HEK293 (cell line): ENCODE measurements at regions not wholly inside any gene's neighbourhood (a gene's known extent, or its start where the extent isn't known, plus 50 kb on each side); places are given as distances from the start of the nearest gene placed in this dataset.

Experiments
- CTCF ChIA-PET: fragments of 350-600 bp; formaldehyde crosslinking; extraction: SDS; loops from one replicate; lab custom pipeline; 2021; ENCODE audit warnings: antibody characterized with exemption; lab: Yijun Ruan, JAX
- POLR2A ChIA-PET: fragments of 300-600 bp; formaldehyde crosslinking; extraction: SDS; loops from one replicate; lab custom pipeline; 2020; ENCODE audit warnings: antibody characterized with exemption, inconsistent platforms; lab: Yijun Ruan, JAX
- H3K27ac ChIP-seq: fragments of 200-500 bp; sonication (Bioruptor generic); 2 replicates; pipeline ENCODE4 v1.5.1; 2014; ENCODE audit warnings: low read depth, low read length, control low read depth, inconsistent platforms; ENCODE audit errors: extremely low read depth
- H3K36me3 ChIP-seq, 2 experiments: fragments of 200-500 bp in 1 of 2; sonication (Bioruptor generic) in 1 of 2; 1 replicate in 1 of 2; 2 replicates in 1 of 2; pipeline ENCODE4 v1.5.1; 2014 to 2017; ENCODE audit warnings: inconsistent platforms in 2 of 2, low read length in 2 of 2; ENCODE audit not compliant: control insufficient read depth in 2 of 2, insufficient read depth in 1 of 2
- H3K4me1 ChIP-seq: fragments of 200-500 bp; sonication (Bioruptor generic); 2 replicates; pipeline ENCODE4 v1.5.1; 2014; ENCODE audit warnings: mild to moderate bottlenecking, low read length, inconsistent platforms; ENCODE audit not compliant: control insufficient read depth, insufficient read depth
- H3K4me3 ChIP-seq: 2 replicates; pipeline ENCODE4 v1.5.1; 2011; ENCODE audit warnings: low read depth, mild to moderate bottlenecking, control low read depth, low read length, moderate library complexity
- H3K9me3 ChIP-seq: fragments of 200-500 bp; sonication (Bioruptor generic); 2 replicates; pipeline ENCODE4 v1.5.1; 2014; ENCODE audit warnings: low read depth, low read length, inconsistent platforms; ENCODE audit not compliant: control insufficient read depth, insufficient read depth
- GLIS2 ChIP-seq: fragments of 450-650 bp; formaldehyde crosslinking; IDR thresholded peaks from 2 replicates; pipeline ENCODE4 v1.5.1; 2016; ENCODE audit warnings: missing biosample characterization, missing genetic modification characterization
- HIC1 ChIP-seq: fragments of 450-650 bp; formaldehyde crosslinking; IDR thresholded peaks from 2 replicates; pipeline ENCODE4 v1.5.1; 2016; ENCODE audit warnings: missing biosample characterization, missing genetic modification characterization
- PRDM10 ChIP-seq: fragments of 450-650 bp; formaldehyde crosslinking; IDR thresholded peaks from 2 replicates; pipeline ENCODE4 v1.5.1; 2016; ENCODE audit warnings: missing biosample characterization, missing genetic modification characterization
- ZBTB1 ChIP-seq: fragments of 450-650 bp; formaldehyde crosslinking; IDR thresholded peaks from 2 replicates; pipeline ENCODE4 v1.5.1; 2016; ENCODE audit warnings: missing biosample characterization, missing genetic modification characterization
- ZBTB20 ChIP-seq: fragments of 450-650 bp; formaldehyde crosslinking; IDR thresholded peaks from 2 replicates; pipeline ENCODE4 v1.5.1; 2016; ENCODE audit warnings: missing biosample characterization, missing genetic modification characterization
- ZBTB48 ChIP-seq: fragments of 450-650 bp; formaldehyde crosslinking; IDR thresholded peaks from 2 replicates; pipeline ENCODE4 v1.5.1; 2016; ENCODE audit warnings: missing biosample characterization, missing genetic modification characterization
- ZBTB8A ChIP-seq: fragments of 450-650 bp; formaldehyde crosslinking; IDR thresholded peaks from 2 replicates; pipeline ENCODE4 v1.5.1; 2016; ENCODE audit warnings: missing biosample characterization, missing genetic modification characterization
- ZNF133 ChIP-seq: fragments of 450-650 bp; formaldehyde crosslinking; IDR thresholded peaks from 2 replicates; pipeline ENCODE4 v1.5.1; 2016; ENCODE audit warnings: missing biosample characterization, missing genetic modification characterization
- ZNF18 ChIP-seq: fragments of 450-650 bp; formaldehyde crosslinking; IDR thresholded peaks from 2 replicates; pipeline ENCODE4 v1.5.1; 2016; ENCODE audit warnings: missing biosample characterization, missing genetic modification characterization
- ZNF280C ChIP-seq: fragments of 450-650 bp; formaldehyde crosslinking; IDR thresholded peaks from 2 replicates; pipeline ENCODE4 v1.5.1; 2016; ENCODE audit warnings: missing biosample characterization, missing genetic modification characterization
- ZNF341 ChIP-seq: fragments of 450-650 bp; formaldehyde crosslinking; IDR thresholded peaks from 2 replicates; pipeline ENCODE4; 2016; ENCODE audit warnings: low read depth, missing biosample characterization, missing genetic modification characterization
- ZNF426 ChIP-seq: fragments of 450-650 bp; formaldehyde crosslinking; IDR thresholded peaks from 2 replicates; pipeline ENCODE4 v1.5.1; 2017; ENCODE audit warnings: missing biosample characterization, missing genetic modification characterization, mild to moderate bottlenecking, inconsistent platforms, moderate library complexity
- ZNF596 ChIP-seq: fragments of 450-650 bp; IDR thresholded peaks from 2 replicates; pipeline ENCODE4 v1.5.0; 2018; ENCODE audit warnings: missing biosample characterization, mild to moderate bottlenecking, missing genetic modification characterization, moderate library complexity
- ZNF629 ChIP-seq: fragments of 450-650 bp; formaldehyde crosslinking; IDR thresholded peaks from 2 replicates; pipeline ENCODE4 v1.5.1; 2017; ENCODE audit warnings: missing biosample characterization, missing genetic modification characterization
- ZNF660 ChIP-seq: fragments of 450-650 bp; IDR thresholded peaks from 2 replicates; pipeline ENCODE4 v1.5.1; 2018; ENCODE audit warnings: missing biosample characterization, mild to moderate bottlenecking, missing genetic modification characterization
- ZNF76 ChIP-seq: fragments of 450-650 bp; formaldehyde crosslinking; IDR thresholded peaks from 2 replicates; pipeline ENCODE4; 2016; ENCODE audit warnings: low read depth, missing biosample characterization, missing genetic modification characterization, borderline replicate concordance
- ZNF785 ChIP-seq: fragments of 450-650 bp; formaldehyde crosslinking; IDR thresholded peaks from 2 replicates; pipeline ENCODE4 v1.5.1; 2016; ENCODE audit warnings: missing biosample characterization, missing genetic modification characterization
- ZSCAN16 ChIP-seq: fragments of 450-650 bp; formaldehyde crosslinking; IDR thresholded peaks from 2 replicates; pipeline ENCODE4 v1.5.1; 2016; ENCODE audit warnings: missing biosample characterization, missing genetic modification characterization
- ZSCAN30 ChIP-seq: fragments of 450-650 bp; IDR thresholded peaks from 2 replicates; pipeline ENCODE4 v1.5.1; 2018; ENCODE audit warnings: missing biosample characterization, mild to moderate bottlenecking, missing genetic modification characterization, moderate library complexity
- ZSCAN4 ChIP-seq: fragments of 450-650 bp; formaldehyde crosslinking; IDR thresholded peaks from 2 replicates; pipeline ENCODE4 v1.5.1; 2017; ENCODE audit warnings: missing biosample characterization, missing genetic modification characterization
- ZXDB ChIP-seq: fragments of 450-650 bp; formaldehyde crosslinking; IDR thresholded peaks from 2 replicates; pipeline ENCODE4 v1.5.1; 2016; ENCODE audit warnings: missing biosample characterization, missing genetic modification characterization
- TF ChIP-seq, protein P1 (sequence below): fragments of 450-650 bp; formaldehyde crosslinking; IDR thresholded peaks from 2 replicates; pipeline ENCODE4 v1.5.1; 2016; ENCODE audit warnings: missing biosample characterization, missing genetic modification characterization

- peaks cover 5 to 23% of the 10 kb centered on the region in 2 experiments; a peak in 1 of 3 replicates for H3K36me3 ChIP-seq
- CTCF ChIA-PET: interaction anchor here (0.6 to 2.8 kb wide), 3 partner anchors 17 to 74 kb away, joined by 3 to 40 read pairs (median 4); no protein-coding TSS in a partner anchor
- peak overlapping the region; percentile 100 for H3K27ac ChIP-seq
- H3K4me3 ChIP-seq: peak overlapping the region; percentile 99
- peaks cover 25% of the 10 kb centered on the region for H3K4me1 ChIP-seq
- POLR2A ChIA-PET: interaction anchor here (1.2 to 3.4 kb wide), 7 partner anchors 12 to 65 kb away, joined by 3 to 42 read pairs (median 31); no protein-coding TSS in a partner anchor
- no peaks in the 10 kb centered on the region for H3K9me3 ChIP-seq
- no peak for TF ChIP-seq ZNF280C (tag by site-specific recombination)
- TF ChIP-seq ZNF426 (tag by site-specific recombination): no peak
- peak; percentile 98 for TF ChIP-seq ZBTB8A (tag by site-specific recombination)
- no peak for TF ChIP-seq ZNF18 (tag by site-specific recombination)
- peak; percentile 47; the same call in 1 of the 2 replicates for TF ChIP-seq GLIS2 (tag by site-specific recombination)
- 0 out of 2 replicates have a peak, but pooled peaks have one; percentile 21 for TF ChIP-seq PRDM10 (tag by site-specific recombination)
- TF ChIP-seq ZBTB48 (tag by site-specific recombination): peak; percentile 49; the same call in 1 of the 2 replicates
- peak; percentile 68 for TF ChIP-seq ZNF596
- 0 out of 2 replicates have a peak, but pooled peaks have one; percentile 63 for TF ChIP-seq ZBTB1 (tag by site-specific recombination)
- TF ChIP-seq ZNF76 (tag by site-specific recombination): peak; percentile 49; the same call in 1 of the 2 replicates
- TF ChIP-seq ZNF629 (tag by site-specific recombination): peak; percentile 12; the same call in 1 of the 2 replicates
- TF ChIP-seq, protein P1, sequence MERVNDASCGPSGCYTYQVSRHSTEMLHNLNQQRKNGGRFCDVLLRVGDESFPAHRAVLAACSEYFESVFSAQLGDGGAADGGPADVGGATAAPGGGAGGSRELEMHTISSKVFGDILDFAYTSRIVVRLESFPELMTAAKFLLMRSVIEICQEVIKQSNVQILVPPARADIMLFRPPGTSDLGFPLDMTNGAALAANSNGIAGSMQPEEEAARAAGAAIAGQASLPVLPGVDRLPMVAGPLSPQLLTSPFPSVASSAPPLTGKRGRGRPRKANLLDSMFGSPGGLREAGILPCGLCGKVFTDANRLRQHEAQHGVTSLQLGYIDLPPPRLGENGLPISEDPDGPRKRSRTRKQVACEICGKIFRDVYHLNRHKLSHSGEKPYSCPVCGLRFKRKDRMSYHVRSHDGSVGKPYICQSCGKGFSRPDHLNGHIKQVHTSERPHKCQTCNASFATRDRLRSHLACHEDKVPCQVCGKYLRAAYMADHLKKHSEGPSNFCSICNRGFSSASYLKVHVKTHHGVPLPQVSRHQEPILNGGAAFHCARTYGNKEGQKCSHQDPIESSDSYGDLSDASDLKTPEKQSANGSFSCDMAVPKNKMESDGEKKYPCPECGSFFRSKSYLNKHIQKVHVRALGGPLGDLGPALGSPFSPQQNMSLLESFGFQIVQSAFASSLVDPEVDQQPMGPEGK (tag by site-specific recombination): peak; percentile 84
- peak; percentile 36; the same call in 1 of the 2 replicates for TF ChIP-seq ZNF341
- peak; percentile 92 for TF ChIP-seq ZSCAN30 (tag by site-specific recombination)
- TF ChIP-seq ZSCAN16 (tag by site-specific recombination): no peak
- 0 out of 2 replicates have a peak, but pooled peaks have one; percentile 44 for TF ChIP-seq ZXDB (tag by site-specific recombination)
- TF ChIP-seq HIC1 (tag by site-specific recombination): peak; percentile 64; the same call in 1 of the 2 replicates
- peak; percentile 12 for TF ChIP-seq ZBTB20 (tag by site-specific recombination)
- TF ChIP-seq ZSCAN4: no peak
- TF ChIP-seq ZNF133: 0 out of 2 replicates have a peak, but pooled peaks have one; percentile 26
- TF ChIP-seq ZNF785: no peak
- peak; percentile 81; the same call in 1 of the 2 replicates for TF ChIP-seq ZNF660 (tag by site-specific recombination)
Observed at GRCh38 chr22:46071451-46072109, 78.7 kb upstream of the PPARA start.
